Panc1 (cell line): ENCODE measurements at regions not wholly inside any gene's neighbourhood (a gene's known extent, or its start where the extent isn't known, plus 50 kb on each side); places are given as distances from the start of the nearest gene placed in this dataset.

Source experiments
- ATAC-seq: fragments of 200-7000 bp; cut with Tn5 transposase; 2 replicates; pipeline ENCODE4 v1.9.1; 2020; ENCODE audit warnings: mild to moderate bottlenecking, moderate library complexity
- BruUV-seq: library from RNA; stranded (reverse); fragments of 400-500 nt; replicated peaks from 2 replicates; lab custom pipeline; 2021; lab: Mats Ljungman, UMichigan
- CTCF ChIA-PET: fragments of 300-600 bp; sonication (Branson Sonifier 250); formaldehyde crosslinking; loops from one replicate; lab custom pipeline; 2022; ENCODE audit warnings: antibody characterized with exemption; lab: Charles Lee
- POLR2A ChIA-PET: fragments of 300-600 bp; sonication (Branson Sonifier 250); formaldehyde crosslinking; loops from one replicate; lab custom pipeline; 2022; ENCODE audit warnings: antibody characterized with exemption; lab: Charles Lee
- DNase-seq: peaks from one replicate; pipeline ENCODE4 v3.0.0-alpha.2; 2010; ENCODE audit warnings: low read depth, low spot score
- H3K27ac ChIP-seq: 2 replicates; pipeline ENCODE4 v1.5.1; 2011; ENCODE audit warnings: mild to moderate bottlenecking, low read length, inconsistent platforms
- H3K27me3 ChIP-seq: fragments of 200-500 bp; sonication (Bioruptor generic); 2 replicates; pipeline ENCODE4 v1.6.0; 2014; ENCODE audit warnings: low read length, inconsistent platforms; ENCODE audit not compliant: control insufficient read depth, insufficient read depth
- H3K36me3 ChIP-seq: fragments of 200-500 bp; sonication (Bioruptor generic); 2 replicates; pipeline ENCODE4 v1.5.1; 2014; ENCODE audit warnings: inconsistent platforms, mild to moderate bottlenecking, low read length, moderate library complexity; ENCODE audit not compliant: control insufficient read depth, insufficient read depth
- H3K4me1 ChIP-seq: 2 replicates; pipeline ENCODE4 v1.5.1; 2011; ENCODE audit warnings: inconsistent platforms, mild to moderate bottlenecking, low read length, moderate library complexity; ENCODE audit not compliant: control insufficient read depth, insufficient read depth
- H3K4me3 ChIP-seq, 2 experiments: 2 replicates each; pipeline ENCODE4 v1.5.1; 2011 to 2012; ENCODE audit warnings: low read depth in 2 of 2, low read length in 2 of 2, mild to moderate bottlenecking in 2 of 2, inconsistent platforms in 1 of 2, moderate library complexity in 1 of 2
- H3K9me3 ChIP-seq: fragments of 200-500 bp; sonication (Bioruptor generic); 2 replicates; pipeline ENCODE4 v1.5.1; 2014; ENCODE audit warnings: low read depth, mild to moderate bottlenecking, inconsistent platforms, low read length, moderate library complexity; ENCODE audit not compliant: control insufficient read depth, insufficient read depth
- POLR2AphosphoS5 ChIP-seq: IDR thresholded peaks from 2 replicates; pipeline ENCODE4 v1.6.1; 2012; ENCODE audit warnings: mild to moderate bottlenecking, low read depth, low read length, moderate library complexity
- SIN3A ChIP-seq: IDR thresholded peaks from 2 replicates; pipeline ENCODE4 v1.6.1; 2012; ENCODE audit warnings: low read depth, mild to moderate bottlenecking, low read length, moderate library complexity, borderline replicate concordance; ENCODE audit not compliant: insufficient read depth
- TCF7L2 ChIP-seq: IDR thresholded peaks from 2 replicates; pipeline ENCODE4 v1.6.1; 2011; ENCODE audit warnings: mild to moderate bottlenecking, low read depth, low read length, inconsistent platforms
- in situ Hi-C: cut with HindIII; loops from 2 replicates; pipeline ENCODE4 v1.10.0; 2016; ENCODE audit warnings: low sequenced_read_pairs, low pct_unique_long_range_greater_than_20kb
- intact Hi-C: fragments of 100-400 bp; cut with micrococcal nuclease; formaldehyde crosslinking; loops from one replicate; pipeline ENCODE4 v1.10.0; 2022; ENCODE audit not compliant: unreplicated experiment
- TF ChIP-seq, protein P1 (sequence below): fragments of 450-650 bp; IDR thresholded peaks from 2 replicates; pipeline ENCODE4 v1.5.1; 2017; ENCODE audit warnings: mild to moderate bottlenecking
- TF ChIP-seq, protein P2 (sequence below), 2 experiments: IDR thresholded peaks; 2 replicates each; pipeline ENCODE4 v1.6.1; 2011 to 2012; ENCODE audit warnings: low read depth in 2 of 2, control low read depth in 1 of 2, low read length in 1 of 2, mild to moderate bottlenecking in 1 of 2, moderate library complexity in 1 of 2; ENCODE audit not compliant: insufficient read depth in 1 of 2

DNA sequence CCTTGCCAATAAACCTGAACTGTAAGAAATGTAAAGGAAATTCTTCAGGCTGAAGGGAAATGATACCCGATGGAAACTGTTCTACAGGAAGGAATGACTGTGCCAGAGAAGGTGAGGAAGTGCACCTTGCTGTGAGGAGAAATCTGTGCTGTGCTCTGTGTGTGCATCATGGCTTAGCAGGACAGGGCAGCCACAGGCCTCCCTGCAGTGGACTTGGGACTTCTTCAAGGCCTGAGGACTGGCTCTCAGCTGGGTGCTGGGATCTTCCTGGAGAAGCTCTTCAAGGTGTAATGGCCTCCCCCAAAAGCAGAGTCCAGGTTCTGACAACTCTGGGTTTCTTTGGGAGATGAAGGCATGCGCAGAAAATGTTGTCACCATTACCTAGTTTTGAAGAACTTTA, 145.1 kb downstream of the UQCRFS1 start:
- no peak for TF ChIP-seq TCF7L2
- no peak for TF ChIP-seq SIN3A
- no peak for TF ChIP-seq POLR2AphosphoS5
- TF ChIP-seq, protein P1, sequence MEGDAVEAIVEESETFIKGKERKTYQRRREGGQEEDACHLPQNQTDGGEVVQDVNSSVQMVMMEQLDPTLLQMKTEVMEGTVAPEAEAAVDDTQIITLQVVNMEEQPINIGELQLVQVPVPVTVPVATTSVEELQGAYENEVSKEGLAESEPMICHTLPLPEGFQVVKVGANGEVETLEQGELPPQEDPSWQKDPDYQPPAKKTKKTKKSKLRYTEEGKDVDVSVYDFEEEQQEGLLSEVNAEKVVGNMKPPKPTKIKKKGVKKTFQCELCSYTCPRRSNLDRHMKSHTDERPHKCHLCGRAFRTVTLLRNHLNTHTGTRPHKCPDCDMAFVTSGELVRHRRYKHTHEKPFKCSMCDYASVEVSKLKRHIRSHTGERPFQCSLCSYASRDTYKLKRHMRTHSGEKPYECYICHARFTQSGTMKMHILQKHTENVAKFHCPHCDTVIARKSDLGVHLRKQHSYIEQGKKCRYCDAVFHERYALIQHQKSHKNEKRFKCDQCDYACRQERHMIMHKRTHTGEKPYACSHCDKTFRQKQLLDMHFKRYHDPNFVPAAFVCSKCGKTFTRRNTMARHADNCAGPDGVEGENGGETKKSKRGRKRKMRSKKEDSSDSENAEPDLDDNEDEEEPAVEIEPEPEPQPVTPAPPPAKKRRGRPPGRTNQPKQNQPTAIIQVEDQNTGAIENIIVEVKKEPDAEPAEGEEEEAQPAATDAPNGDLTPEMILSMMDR = no peak
- TF ChIP-seq, protein P2, sequence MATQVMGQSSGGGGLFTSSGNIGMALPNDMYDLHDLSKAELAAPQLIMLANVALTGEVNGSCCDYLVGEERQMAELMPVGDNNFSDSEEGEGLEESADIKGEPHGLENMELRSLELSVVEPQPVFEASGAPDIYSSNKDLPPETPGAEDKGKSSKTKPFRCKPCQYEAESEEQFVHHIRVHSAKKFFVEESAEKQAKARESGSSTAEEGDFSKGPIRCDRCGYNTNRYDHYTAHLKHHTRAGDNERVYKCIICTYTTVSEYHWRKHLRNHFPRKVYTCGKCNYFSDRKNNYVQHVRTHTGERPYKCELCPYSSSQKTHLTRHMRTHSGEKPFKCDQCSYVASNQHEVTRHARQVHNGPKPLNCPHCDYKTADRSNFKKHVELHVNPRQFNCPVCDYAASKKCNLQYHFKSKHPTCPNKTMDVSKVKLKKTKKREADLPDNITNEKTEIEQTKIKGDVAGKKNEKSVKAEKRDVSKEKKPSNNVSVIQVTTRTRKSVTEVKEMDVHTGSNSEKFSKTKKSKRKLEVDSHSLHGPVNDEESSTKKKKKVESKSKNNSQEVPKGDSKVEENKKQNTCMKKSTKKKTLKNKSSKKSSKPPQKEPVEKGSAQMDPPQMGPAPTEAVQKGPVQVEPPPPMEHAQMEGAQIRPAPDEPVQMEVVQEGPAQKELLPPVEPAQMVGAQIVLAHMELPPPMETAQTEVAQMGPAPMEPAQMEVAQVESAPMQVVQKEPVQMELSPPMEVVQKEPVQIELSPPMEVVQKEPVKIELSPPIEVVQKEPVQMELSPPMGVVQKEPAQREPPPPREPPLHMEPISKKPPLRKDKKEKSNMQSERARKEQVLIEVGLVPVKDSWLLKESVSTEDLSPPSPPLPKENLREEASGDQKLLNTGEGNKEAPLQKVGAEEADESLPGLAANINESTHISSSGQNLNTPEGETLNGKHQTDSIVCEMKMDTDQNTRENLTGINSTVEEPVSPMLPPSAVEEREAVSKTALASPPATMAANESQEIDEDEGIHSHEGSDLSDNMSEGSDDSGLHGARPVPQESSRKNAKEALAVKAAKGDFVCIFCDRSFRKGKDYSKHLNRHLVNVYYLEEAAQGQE (IDR thresholded peaks at IDR 0.05; ENCODE audit: insufficient read depth in 1 of 2, low read depth in 2 of 2, low read length in 1 of 2) = no peak
- Histone ChIP-seq H3K27me3 (no peaks in the 10 kb centered on the region), H3K27ac (no peak overlapping the region), H3K4me1 (no peaks in the 10 kb centered on the region), H3K36me3 (no peaks in the 10 kb centered on the region), H3K9me3 (no peaks in the 10 kb centered on the region), H3K4me3 (no peak overlapping the region)
- POLR2A ChIA-PET = no interaction called here
- ATAC-seq (no peak), DNase-seq (no peak)
- in situ Hi-C loops = no loop called here
- no TSS peak for BruUV-seq
- intact Hi-C loops = no loop called here
- CTCF ChIA-PET = no interaction called here

DNA sequence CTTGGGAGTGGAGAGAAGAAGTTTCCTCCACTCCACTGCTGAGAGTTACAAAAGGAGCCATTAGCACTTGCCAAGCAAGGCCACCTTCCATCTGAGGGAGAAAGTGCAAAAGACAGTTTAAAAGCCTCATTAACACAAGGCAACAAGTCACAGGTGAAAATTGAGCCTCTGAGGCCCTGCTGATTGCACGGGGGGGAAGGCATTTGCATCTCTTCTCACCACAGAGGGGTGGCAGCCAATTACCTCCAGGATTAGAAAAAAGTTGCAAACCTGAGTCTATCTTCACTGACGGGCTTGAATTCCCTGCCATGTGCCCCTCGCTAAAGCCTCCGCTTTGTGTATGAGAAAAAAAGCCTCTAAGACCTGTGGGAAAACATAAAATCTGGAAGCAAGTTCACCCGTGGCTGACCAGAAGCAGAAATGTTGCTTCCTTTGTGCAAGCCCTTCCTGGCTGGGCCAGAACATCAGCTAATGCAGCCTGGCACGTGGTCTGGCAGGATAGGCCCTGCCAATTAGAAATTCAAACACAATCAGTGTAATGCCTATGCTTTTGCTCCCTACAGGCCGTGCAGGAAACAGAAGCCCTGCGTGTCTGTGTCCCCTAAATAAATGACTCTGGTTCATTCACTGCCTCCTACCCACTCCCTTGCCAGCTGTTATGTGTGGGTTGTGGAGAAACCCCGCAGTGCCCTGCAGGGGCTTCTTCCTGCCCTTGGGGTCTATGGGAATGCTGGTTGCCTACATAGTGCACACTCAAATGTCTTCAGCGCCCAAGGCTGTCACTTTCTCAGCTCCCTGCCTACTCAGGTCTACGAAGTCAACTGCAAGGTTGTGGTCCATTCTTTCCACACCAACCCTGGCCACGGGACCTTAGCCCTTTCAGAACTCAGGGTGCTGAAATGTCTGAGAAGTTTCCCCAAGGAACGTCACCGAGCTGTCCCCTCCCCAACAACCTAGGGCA, 150.2 kb downstream of the UQCRFS1 start:
- H3K9me3 ChIP-seq = no peaks in the 10 kb centered on the region
- no peak overlapping the region for H3K27ac ChIP-seq
- BruUV-seq = no TSS peak
- H3K4me1 ChIP-seq = no peaks in the 10 kb centered on the region
- no peaks in the 10 kb centered on the region for H3K36me3 ChIP-seq
- ChIA-PET CTCF (no interaction called here), POLR2A (no interaction called here)
- DNase-seq (no peak), ATAC-seq (no peak)
- in situ Hi-C loops (no loop called here), intact Hi-C loops (no loop called here)
- H3K4me3 ChIP-seq = no peak overlapping the region
- TF ChIP-seq SIN3A (no peak), POLR2AphosphoS5 (no peak), TCF7L2 (no peak)
- TF ChIP-seq, protein P2 (IDR thresholded peaks at IDR 0.05; ENCODE audit: insufficient read depth in 1 of 2, low read depth in 2 of 2, low read length in 1 of 2) = no peak
- TF ChIP-seq, protein P1 = no peak
- H3K27me3 ChIP-seq = no peaks in the 10 kb centered on the region
